ENCODE measurements at regions not wholly inside any gene's neighbourhood (a gene's known extent, or its start where the extent isn't known, plus 50 kb on each side); places are given as distances from the start of the nearest gene placed in this dataset.

- TF ChIP-seq EZH2 (IDR thresholded peaks at IDR 0.05; ENCODE audit: insufficient read depth, poor library complexity, severe bottlenecking) (no peak), EZH2phosphoT487 (IDR thresholded peaks at IDR 0.05; ENCODE audit: insufficient read depth, low read depth) (0 out of 2 replicates have a peak, but pooled peaks have one; percentile 66)
Measured at GRCh38 chr7:115260381-115260780, 338.5 kb downstream of the MDFIC start.

Measured in GM23248 (cell line).